AG04449 (cell line): ENCODE measurements at regions not wholly inside any gene's neighbourhood (a gene's known extent, or its start where the extent isn't known, plus 50 kb on each side); places are given as distances from the start of the nearest gene placed in this dataset.

Source experiments
- CTCF ChIA-PET: fragments of 350-600 bp; formaldehyde crosslinking; extraction: SDS; loops from one replicate; lab custom pipeline; 2021; ENCODE audit warnings: antibody characterized with exemption; lab: Yijun Ruan, JAX
- POLR2A ChIA-PET: fragments of 400-600, 350-600 bp; formaldehyde crosslinking; extraction: SDS; loops from one replicate; lab custom pipeline; 2020; ENCODE audit warnings: antibody characterized with exemption, inconsistent platforms; lab: Yijun Ruan, JAX
- DNase-seq: peaks from one replicate; pipeline ENCODE4 v3.0.0-alpha.2; 2010; ENCODE audit warnings: low read depth, low spot score
- H3K4me3 ChIP-seq: 2 replicates; pipeline ENCODE4 v1.5.1; 2011; ENCODE audit warnings: low read depth, mild to moderate bottlenecking, control low read depth, low read length
- CTCF ChIP-seq: IDR thresholded peaks from one replicate; pipeline ENCODE4 v1.5.1; 2011; ENCODE audit warnings: mild to moderate bottlenecking, moderate library complexity, low read length, control low read depth, inconsistent platforms; ENCODE audit not compliant: insufficient read depth; ENCODE audit errors: missing control alignments

- POLR2A ChIA-PET: interaction anchor here (1.3 kb wide), 1 partner anchor 13 kb away, joined by 3 read pairs; no protein-coding TSS in a partner anchor
- no peak overlapping the region for H3K4me3 ChIP-seq
- no peak for DNase-seq
- CTCF ChIA-PET: interaction anchor here (0.8 to 0.9 kb wide), 2 partner anchors 14 to 17 kb away, joined by 3 read pairs; no protein-coding TSS in a partner anchor
- TF ChIP-seq CTCF: no peak
Observed at GRCh38 chr20:24797745-24798655, 151.1 kb upstream of the CST7 start.

- H3K4me3 ChIP-seq: no peak overlapping the region
- no peak for TF ChIP-seq CTCF
- ChIA-PET CTCF (interaction anchor here (0.7 kb wide), 1 partner anchor 18 kb away, joined by 3 read pairs; no protein-coding TSS in a partner anchor), POLR2A (interaction anchor here (1.3 kb wide), 1 partner anchor 11 kb away, joined by 3 read pairs; no protein-coding TSS in a partner anchor)
- DNase-seq: peak; percentile 7
Observed at GRCh38 chr20:24798930-24799705, 150.0 kb upstream of the CST7 start.

- H3K4me3 ChIP-seq: no peak overlapping the region
- CTCF ChIA-PET: no interaction called here
Observed at GRCh38 chr20:24799971-24800580, 149.0 kb upstream of the CST7 start.

GRCh38 chr20:24802286-24802820, 146.7 kb upstream of the CST7 start:
- ChIA-PET POLR2A (no interaction called here), CTCF (no interaction called here)
- H3K4me3 ChIP-seq: no peak overlapping the region
- DNase-seq: no peak
- TF ChIP-seq CTCF: no peak

More at GRCh38 chr20:24799971-24800580, 149.0 kb upstream of the CST7 start:
- DNase-seq: no peak
- POLR2A ChIA-PET: interaction anchor here (0.6 kb wide), 1 partner anchor 42 kb away, joined by 3 read pairs; no protein-coding TSS in a partner anchor
- no peak for TF ChIP-seq CTCF

- ChIA-PET CTCF (no interaction called here), POLR2A (no interaction called here)
- no peak for DNase-seq
Observed at GRCh38 chr20:24804481-24805206, 144.4 kb upstream of the CST7 start.

More at GRCh38 chr20:24804481-24805206, 144.4 kb upstream of the CST7 start:
- no peak for TF ChIP-seq CTCF
- no peak overlapping the region for H3K4me3 ChIP-seq
